ENCODE measurements at regions not wholly inside any gene's neighbourhood (a gene's known extent, or its start where the extent isn't known, plus 50 kb on each side); places are given as distances from the start of the nearest gene placed in this dataset.
"Not testable (repeated sequence)": the region's sequence is repeated elsewhere in the genome, so short reads cannot be mapped to it uniquely, and the experiment has no call there.

DNA sequence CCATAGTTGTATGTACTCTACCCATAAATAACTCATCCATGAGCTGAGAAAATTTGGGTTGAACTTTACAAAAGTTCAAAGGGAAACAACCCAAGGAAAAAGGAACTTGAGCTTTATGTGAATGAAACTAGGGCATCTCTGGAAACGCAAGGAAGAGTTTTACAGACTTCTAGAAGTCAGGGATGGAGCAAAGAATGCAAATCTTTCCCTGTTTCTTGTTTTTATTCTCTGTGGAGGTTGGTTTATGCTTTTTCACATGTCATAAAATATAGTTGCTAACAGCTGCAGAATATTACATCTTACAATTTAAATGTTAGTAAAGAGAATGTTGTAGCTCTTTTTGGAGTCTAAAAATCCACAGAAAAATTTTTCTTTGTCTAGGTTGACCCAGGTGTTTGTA lies 754.1 kb downstream of the PCDH7 start:
- DNase-seq (ENCODE audit: low read depth in 2 of 2): no peak

DNA sequence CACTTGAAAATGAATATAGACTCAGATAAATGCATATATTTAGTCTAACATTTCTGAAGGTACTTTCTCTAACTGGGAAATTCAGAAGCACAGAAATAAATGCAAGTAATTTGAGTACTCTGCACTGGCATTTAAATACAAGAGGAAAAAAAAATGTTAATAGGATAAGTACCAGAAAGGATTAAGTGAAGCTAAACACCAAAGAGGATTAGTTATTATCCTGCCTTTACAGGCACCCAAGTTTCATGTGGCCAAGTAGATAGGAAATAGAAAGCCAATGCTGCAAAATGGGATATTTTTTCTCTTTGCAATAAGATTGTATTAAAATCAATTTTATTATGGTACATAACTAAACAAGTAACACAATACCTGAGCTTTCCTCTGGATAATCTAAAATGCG lies 762.5 kb downstream of the PCDH7 start:
- no peak for DNase-seq (ENCODE audit: low read depth in 2 of 2)

DNA sequence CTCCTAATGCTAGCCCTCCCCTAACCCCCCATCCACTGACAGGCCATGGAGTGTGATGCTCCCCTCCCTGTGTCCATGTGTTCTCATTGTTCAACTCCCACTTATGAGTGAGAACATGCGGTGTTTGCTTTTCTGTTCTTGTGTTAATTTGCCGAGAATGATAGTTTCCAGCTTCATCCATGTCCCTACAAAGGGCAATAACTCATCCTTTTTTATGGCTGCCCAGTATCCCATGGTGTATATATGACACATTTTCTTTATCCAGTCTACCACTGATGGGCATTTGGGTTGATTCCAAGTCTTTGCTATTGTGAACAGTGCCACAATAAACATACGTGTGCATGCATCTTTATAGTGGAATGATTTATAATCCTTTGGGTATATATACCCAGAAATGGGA lies 779.0 kb downstream of the PCDH7 start:
- DNase-seq (ENCODE audit: low read depth in 2 of 2): not testable (repeated sequence)

DNA sequence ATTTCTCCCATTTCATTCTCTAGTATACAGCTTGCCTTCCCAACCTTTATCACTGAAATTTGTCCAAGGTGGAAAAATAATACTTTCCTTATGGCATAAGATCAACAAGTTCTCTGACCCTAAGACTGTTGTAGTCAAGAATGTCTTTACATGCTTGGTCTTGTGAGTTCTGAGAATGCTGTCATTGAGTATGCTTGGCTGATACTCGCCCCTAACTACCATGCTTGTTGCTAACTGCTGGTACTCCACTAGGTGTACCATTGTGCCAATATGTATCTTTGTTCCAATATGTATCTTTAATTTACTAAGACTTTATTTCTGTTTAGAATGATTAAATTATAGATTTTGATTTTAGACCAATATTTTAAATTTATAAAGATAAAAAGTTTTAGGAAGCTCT lies 796.4 kb downstream of the PCDH7 start:
- no peak for DNase-seq (ENCODE audit: low read depth in 2 of 2)

DNA sequence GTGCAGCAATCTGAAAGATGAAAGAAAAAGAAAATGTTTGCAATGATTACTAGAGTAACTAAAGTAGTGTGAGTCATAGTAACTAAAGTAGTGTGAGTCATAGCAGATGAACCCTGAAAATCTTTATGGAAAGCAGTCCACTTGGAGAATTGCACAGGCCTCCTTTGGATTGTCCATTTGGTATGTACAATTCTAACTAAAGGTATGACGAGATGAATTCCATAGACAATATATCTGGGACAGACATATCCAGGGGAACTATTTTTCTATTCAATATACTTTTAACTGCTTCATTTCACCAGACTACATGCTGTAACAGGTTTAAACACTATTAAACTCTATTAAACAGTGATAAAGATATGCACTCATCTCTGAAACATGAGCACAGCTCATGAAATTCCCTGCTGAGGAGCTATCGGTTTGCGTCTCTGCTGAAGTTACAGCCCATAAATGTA lies 798.7 kb downstream of the PCDH7 start:
- no peak for DNase-seq (ENCODE audit: low read depth in 2 of 2)

DNA sequence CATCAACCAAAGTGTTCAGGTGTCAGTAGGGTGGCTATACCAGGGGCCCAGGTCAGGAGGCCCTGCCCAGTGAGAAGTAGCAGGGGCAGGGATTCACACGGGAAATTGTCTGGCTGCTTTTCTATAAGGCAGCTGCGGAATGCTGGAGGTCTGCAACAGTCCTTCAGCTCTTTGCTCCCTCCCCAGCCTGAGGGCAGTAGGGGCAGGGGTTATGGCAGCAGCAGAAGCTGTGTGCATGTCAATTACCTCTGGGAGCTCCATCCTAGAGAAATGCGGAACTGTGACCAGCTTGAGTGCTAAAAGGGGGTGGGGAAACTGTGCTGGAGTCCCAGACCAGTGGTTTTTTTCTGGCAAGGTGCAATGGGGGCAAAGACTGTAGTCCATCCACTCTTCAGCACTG lies 810.4 kb downstream of the PCDH7 start:
- no peak for DNase-seq (ENCODE audit: low read depth in 2 of 2)

DNA sequence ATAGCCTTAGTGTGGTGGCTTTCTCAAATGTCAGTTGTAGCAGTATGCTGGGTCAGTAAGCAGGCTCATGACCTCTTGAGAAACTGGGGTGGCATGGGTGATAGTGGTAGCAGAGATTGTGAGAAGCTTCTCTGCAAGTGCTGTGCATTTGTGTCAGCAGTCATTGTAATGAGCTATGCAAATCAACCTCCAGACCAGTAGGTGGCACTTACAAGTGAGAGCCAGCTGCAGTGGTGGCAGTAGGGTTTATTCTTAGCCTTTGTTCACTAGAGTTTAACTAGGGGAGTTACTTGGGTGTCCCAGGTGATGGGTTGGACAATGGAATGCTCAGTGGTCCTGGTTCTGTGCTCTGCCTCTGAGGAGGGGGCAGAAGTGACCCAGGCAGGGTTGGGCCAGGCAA lies 818.7 kb downstream of the PCDH7 start:
- no peak for DNase-seq (ENCODE audit: low read depth in 2 of 2)

DNA sequence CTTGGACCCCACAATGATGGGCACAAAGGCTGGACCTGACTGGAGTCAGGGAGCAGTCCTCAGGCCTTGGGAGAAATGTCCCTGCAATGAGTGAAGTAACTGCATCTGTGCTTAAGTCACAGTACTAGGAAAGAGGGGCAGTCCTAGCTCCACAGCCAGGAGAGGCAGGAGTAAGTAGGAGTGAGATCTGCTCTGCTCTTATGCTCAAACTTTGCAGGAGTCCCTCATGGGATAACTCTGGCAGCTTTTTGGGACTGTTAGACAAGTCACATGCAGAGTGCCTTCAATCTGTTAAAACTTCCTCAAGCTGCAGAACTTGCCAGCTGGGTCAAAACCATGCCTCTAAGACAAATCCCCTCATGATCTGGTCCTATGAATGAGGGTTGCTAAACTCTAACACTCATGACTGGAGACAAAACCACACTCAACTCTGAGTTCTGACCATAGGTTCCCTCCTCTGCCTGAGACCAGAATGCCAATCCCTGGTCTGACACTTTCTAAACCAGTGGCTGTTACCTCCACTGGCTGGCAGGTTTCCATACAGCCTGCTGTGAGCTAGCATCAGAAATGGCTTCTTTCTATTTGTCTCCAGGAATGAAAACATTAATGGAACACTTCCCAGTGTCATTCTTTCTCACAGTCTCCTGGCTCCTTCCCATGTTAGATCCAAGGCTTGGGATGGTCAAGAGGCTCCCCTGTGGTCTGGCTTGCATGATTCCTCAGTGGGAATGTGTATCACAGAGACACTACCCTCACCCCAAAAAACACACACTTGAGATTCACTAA lies 819.3 kb downstream of the PCDH7 start:
- DNase-seq (ENCODE audit: low read depth in 2 of 2): no peak

DNA sequence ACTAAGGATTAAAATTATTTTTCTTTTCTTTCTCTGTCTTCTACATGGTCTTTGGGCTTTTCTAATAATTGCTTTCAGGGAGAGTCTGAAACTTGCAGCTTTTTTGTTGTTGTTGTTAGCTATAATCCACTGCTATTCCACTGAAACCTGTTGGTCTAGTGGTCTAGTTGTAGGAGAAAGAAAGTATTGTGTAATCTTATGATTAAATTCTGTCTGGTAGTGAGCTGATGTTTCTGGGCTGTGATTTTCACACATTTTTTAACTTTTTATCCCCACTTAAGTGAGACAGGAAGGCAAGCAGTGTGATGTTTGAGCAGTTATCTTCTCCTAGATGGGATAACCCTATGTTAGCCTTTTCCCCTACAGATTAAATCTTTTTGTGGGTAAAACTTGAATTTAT lies 825.2 kb downstream of the PCDH7 start:
- DNase-seq (ENCODE audit: low read depth in 2 of 2): no peak

DNA sequence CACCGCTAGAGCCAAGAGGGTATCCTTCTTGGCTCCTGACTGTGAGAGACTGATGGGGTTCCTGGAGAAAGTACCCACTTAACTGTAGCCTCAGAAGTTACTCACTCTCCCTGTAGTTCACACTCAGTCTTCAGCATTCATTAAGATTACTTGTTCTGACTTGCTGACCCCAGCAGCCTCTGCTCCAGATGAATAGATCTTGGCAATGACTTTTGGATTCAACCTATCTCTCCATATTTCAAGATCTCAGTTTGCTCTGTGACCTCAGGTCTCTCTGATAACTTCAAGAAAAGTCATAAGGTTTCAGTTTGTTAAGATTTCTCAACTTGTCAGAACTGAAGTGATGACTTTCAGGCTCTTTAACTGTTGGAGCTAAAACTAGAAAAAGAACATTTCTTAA lies 825.6 kb downstream of the PCDH7 start:
- DNase-seq (ENCODE audit: low read depth in 2 of 2): no peak

DNA sequence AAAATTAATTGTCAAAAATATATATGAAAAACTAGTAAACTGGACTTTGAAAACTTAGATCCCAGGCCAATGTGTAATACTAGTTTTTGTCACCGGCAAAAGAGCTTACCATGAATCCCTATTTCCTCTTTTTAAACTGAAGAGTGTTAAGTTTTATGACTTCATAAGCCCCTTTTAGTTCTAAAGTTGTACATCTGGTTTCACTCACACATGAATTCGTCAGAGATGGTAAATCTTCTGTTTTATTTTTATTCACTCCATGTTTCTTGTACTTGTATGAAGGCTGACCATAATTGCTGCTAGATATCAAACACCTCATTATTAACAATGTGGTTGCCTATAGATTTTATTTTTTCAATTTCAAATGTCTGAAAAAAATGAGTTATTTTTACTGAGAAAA lies 827.9 kb downstream of the PCDH7 start:
- DNase-seq (ENCODE audit: low read depth in 2 of 2): no peak

DNA sequence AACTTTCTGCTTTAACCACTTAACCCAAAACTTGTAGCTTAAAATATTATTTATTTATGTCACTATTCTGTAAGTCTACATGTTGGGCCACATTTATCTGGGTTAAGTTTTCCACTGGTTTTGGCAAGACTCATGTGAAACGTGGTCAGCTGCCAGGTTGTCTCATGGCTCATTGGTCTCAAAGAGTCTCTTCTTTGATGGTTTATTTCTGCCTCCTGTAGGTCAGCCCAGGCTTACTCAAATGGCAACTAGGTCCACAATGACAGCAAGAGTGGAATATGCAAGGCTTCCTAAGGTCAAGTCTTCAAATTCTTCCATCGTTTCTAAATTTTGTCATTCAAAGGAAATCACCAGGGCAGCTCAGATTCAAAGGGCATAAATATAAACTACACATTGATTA lies 828.7 kb downstream of the PCDH7 start:
- DNase-seq (ENCODE audit: low read depth in 2 of 2): no peak

DNA sequence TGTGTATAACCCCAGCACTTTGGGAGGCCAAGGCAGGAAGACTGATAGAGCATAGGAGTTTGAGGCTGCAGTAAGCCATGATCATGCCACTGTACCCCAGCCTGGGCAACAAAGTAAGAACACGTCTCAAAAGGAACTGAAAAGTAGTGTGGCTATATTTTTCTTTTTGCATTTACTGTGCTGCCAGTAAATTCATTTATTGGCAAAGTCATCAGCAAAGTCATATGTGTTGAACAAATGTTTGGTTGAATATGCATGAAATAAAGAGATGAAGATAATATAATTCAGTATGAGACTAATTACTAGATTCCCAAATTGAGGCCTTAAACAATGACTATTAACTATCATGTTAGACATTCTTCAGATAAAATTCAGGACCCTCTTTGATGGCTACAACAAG lies 829.1 kb downstream of the PCDH7 start:
- DNase-seq (ENCODE audit: low read depth in 2 of 2): no peak

DNA sequence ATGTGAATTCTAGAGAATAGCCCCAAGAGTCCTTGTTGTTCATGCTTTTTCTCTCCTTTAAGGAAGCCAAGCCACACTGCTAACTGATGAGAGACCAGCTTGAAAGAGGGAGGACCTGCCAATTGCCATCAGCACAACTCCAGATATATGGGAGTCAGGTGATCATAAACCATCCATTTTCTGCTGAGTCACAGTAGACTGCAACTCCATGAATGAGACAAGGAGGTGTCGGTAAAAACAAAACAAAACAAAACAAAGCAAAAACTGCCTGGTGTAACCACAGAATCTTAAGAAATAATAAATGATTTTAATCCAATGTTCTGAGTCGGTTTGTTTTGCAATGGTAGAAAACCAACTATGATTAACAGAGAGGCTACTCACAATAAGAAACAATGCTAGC lies 837.3 kb downstream of the PCDH7 start:
- no peak for DNase-seq (ENCODE audit: low read depth in 2 of 2)

DNA sequence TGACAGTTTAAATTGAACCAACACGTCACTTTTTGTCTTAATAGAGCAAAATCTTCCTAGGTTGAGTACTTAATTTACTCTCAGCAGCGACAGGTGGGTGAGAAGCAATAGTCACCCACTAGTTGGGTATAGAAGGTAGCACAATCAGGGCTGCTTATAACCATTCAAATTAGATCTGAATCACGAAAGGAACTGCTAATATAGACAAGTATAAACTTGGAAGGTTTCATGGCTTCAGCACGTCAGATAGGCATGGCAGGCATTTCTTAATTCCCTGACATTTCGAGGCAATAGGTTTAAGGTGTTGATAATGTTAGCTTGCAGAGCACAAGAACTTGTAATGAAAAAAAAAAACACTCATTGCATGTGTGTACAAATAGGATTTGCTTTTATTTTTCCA lies 853.4 kb downstream of the PCDH7 start:
- no peak for DNase-seq (ENCODE audit: low read depth in 2 of 2)

DNA sequence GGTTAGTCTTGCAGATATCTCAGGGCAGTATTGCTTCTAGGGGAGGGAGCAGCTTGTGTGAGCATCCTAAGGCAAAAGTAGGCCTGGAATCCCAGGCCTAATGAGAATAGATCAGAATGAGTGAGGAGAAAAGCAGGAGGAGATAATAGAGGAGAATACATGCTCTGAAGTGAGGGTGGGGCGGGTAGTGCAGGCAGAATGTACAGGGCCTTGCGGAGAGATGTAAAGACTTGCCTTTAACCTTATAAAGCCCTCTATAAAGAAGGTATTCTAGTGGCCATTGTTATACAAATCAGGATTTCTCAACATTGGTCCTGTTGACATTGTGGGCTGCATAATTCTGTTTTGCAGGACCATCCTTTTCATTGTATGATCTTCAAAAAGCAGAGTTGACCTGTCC lies 855.3 kb downstream of the PCDH7 start:
- DNase-seq (ENCODE audit: low read depth in 2 of 2): no peak

DNA sequence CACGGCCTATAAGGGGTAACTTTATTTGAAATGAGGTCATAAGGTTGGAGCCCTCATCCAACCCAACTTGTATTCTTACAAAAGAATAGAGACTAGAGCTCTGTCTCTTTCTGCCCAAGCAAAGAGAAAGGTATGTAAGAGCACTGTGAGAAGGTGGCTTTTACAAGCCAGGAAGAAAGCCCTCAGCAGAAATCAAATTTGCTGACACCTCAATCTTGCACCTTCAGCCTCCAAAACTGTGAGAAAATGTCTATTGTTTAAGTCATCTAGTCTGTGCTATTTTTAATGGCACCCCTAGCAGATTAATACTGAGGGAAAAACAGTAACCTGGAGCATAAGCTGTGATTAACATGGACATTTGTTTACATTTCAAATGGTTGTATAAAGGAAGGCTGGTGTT lies 860.7 kb downstream of the PCDH7 start:
- no peak for DNase-seq (ENCODE audit: low read depth in 2 of 2)

DNA sequence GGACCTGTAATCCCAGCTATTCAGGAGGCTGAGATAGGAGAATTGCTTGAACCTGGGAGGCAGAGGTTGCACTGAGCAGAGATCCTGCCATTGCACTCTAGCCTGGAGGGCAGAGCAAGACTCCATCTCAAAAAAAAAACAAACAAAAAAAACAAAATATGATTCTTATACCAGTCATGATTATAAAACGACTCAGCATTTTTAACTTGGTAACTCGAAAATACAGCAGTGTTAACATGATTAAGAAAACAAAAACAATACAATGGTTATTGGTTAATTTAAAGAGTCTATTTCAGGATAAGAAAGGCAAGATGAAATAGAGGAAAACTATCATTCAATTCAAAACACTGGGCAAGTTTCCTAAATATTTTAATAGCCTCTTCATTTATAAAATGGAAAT lies 865.3 kb downstream of the PCDH7 start:
- DNase-seq (ENCODE audit: low read depth in 2 of 2): no peak

DNA sequence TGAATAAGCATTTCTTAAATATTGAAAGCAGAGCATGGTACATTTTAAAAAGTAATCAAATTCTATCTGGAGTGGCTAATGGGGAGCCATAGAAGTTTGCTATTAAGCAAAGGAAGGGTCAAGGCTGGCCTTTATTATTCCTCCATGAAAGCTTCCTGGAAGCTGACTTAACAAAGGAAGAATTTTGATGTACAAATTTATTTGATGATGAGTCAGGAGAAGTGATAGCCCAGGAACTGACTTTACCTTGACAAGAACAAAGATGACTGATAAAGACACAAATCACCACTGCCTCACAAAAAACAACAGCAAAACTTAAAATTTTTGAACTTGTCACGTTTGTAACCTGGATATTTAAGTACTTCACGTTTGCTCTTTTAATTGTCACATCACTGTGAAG lies 872.1 kb downstream of the PCDH7 start:
- no peak for DNase-seq (ENCODE audit: low read depth in 2 of 2)

DNA sequence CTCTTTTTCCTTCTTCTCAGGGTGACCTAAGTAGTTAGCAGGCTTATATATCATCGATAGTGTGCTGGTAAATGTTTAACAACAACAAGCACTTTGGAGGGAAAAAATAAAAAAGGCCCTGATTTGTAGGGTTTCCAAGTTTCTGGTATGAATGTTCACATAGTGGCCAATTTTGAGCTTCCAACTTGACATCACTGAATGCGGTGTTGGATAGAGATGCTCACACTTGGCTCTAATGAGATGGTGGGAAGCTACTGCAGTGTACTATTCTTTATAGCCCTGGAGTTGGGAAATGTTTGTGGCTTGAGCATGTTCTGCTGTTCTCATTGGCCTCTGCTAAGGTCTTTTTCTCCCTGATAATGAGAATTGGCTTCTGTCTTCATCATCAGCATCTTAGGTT lies 875.3 kb downstream of the PCDH7 start:
- DNase-seq (ENCODE audit: low read depth in 2 of 2): no peak

DNA sequence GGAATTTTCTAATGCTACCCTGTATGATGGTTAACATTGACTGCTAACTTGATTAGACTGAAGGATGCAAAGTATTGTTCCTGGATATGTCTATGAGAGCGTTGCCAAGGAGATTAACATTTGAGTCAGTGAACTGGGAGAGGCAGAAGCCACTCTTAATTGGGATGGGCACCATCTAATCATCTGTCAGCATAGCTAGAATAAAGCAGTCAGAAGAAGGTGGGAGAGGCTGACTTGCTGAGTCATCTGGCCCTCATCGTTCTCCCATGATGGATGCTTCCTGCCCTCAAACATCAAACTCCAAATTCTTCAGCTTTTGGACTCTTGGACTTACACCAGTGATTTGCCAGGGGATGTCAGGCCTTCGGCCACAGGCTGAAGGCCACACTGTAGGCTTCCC lies 878.5 kb downstream of the PCDH7 start:
- no peak for DNase-seq (ENCODE audit: low read depth in 2 of 2)

DNA sequence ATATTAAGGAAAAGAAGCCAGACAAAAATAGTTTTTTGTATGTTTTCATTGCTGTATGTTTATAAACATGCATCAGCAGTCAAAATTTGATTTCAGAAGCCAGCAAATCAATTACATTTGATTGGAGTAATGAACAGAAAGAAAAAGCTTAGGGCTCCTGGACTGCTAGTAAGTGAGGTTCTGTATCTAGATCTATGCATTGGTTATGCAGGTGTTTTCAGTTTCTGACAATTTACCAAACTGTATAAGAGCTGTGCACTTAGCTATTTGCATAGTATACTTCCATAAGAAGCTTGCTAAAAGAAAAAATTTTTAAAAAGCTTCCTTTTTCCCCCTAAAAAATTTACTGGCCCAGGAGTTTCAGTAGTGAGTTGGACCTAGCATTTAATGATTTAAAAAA lies 881.6 kb downstream of the PCDH7 start:
- no peak for DNase-seq (ENCODE audit: low read depth in 2 of 2)

DNA sequence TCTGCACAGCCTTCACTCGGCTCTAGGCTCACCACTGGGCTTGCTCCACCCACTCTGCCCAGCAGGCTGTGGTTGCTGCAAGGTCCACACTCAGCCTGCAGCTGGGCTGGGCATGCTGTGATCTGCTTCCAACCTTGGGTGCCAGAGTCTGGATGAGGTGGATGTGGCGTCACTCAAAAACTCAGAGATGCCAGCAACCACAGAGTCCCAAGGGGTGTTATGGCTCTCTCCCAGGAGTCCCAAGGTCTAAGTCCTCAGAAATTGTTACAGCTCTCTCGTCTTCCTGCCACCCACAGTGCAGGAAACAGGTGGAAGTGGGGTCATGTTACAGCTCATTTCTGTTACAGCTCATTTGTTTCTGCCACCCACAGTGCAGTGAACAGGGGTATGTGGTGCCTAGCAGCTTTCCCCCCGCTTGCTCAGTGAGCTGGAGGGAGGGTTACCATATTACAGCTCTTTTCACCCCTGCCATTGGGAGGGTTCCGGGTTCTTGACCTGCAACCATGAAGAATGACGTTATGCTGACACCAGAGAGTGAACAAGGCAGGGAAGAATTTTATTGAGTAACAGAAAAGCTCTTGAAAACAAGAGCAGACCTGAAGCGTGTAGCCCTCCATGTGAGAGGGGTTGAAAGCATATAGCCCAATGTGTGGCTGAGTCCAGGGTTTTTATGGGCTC lies 893.9 kb downstream of the PCDH7 start:
- DNase-seq (ENCODE audit: low read depth in 2 of 2): no peak

DNA sequence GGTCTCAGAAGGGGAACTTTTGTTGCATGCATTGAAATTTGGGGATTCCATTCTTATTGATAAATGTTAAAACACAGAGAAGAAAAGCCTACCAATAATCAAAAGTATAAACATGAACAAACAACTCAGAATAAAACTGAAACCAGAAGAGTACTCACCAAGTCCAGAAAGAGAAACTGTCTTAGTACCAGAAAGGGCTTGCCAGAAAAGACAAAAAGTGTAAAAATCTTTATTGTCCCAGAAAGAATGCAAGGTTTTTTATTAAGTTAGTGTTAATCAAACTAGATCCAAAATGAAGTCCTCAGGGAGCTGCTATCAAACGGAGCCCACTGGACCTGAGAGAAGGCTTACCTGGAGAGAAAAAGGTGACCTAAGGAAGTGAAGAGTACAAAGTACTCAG lies 897.5 kb downstream of the PCDH7 start:
- DNase-seq (ENCODE audit: low read depth in 2 of 2): no peak

Data from stimulated activated CD8-positive, alpha-beta memory T cell treated with anti-CD3 and anti-CD28 coated beads, Interleukin-2, amount 100 ng/mL, for 48 hours (primary cell).